Endothelial cell of umbilical vein (primary cell): ENCODE measurements at regions not wholly inside any gene's neighbourhood (a gene's known extent, or its start where the extent isn't known, plus 50 kb on each side); places are given as distances from the start of the nearest gene placed in this dataset.

Experiments
- BruUV-seq: library from RNA; stranded (reverse); fragments of 400-500 nt; replicated peaks from 2 replicates; lab custom pipeline; 2021; lab: Mats Ljungman, UMichigan
- CTCF ChIA-PET: fragments of 300-600, 350-600 bp; sonication (Branson Sonifier 250); formaldehyde crosslinking; loops from one replicate; lab custom pipeline; 2021; ENCODE audit warnings: antibody characterized with exemption, inconsistent platforms; lab: Charles Lee
- POLR2A ChIA-PET: fragments of 300-600, 350-600 bp; sonication (Branson Sonifier 250); formaldehyde crosslinking; loops from one replicate; lab custom pipeline; 2021; ENCODE audit warnings: antibody characterized with exemption, inconsistent platforms; lab: Charles Lee
- DNase-seq: peaks from one replicate; pipeline ENCODE4 v3.0.0-alpha.2; 2011; ENCODE audit warnings: low read depth, low spot score
- FAIRE-seq: peaks from 2 replicates; lab custom pipeline; 2011; peaks lifted over from hg19 to GRCh38; lab: Jason Lieb, UNC
- H2AFZ ChIP-seq: 2 replicates; pipeline ENCODE4 v1.6.0; 2012; ENCODE audit warnings: low read depth, low read length, control low read depth, inconsistent platforms
- H3K27ac ChIP-seq: 2 replicates; pipeline ENCODE4 v1.5.1; 2011; ENCODE audit warnings: low read depth, mild to moderate bottlenecking, control low read depth, low read length, moderate library complexity; ENCODE audit not compliant: insufficient read depth
- H3K27me3 ChIP-seq, 2 experiments: 2 replicates each; pipeline versions ENCODE4 v1.6.0 to v1.6.1; 2011; ENCODE audit warnings: low read length in 2 of 2, mixed read lengths in 1 of 2; ENCODE audit not compliant: control insufficient read depth in 2 of 2, insufficient read depth in 2 of 2
- H3K36me3 ChIP-seq, 2 experiments: 2 replicates in 1 of 2; 3 replicates in 1 of 2; pipeline ENCODE4 v1.5.1; 2011; ENCODE audit warnings: low read length in 2 of 2, mild to moderate bottlenecking in 1 of 2, moderate library complexity in 1 of 2; ENCODE audit not compliant: control insufficient read depth in 2 of 2, insufficient read depth in 2 of 2; ENCODE audit errors: extremely low read depth in 1 of 2
- H3K4me1 ChIP-seq: 3 replicates; pipeline ENCODE4 v1.5.1; 2011; ENCODE audit warnings: mild to moderate bottlenecking, low read length; ENCODE audit not compliant: control insufficient read depth, insufficient read depth; ENCODE audit errors: extremely low read depth
- H3K4me2 ChIP-seq: 2 replicates; pipeline ENCODE4 v1.6.1; 2011; ENCODE audit warnings: low read length, control low read depth, mixed read lengths; ENCODE audit not compliant: insufficient read depth
- H3K4me3 ChIP-seq, 3 experiments: fragments of 200-600 bp in 1 of 3; sonication (generic), shearing (Covaris generic) in 1 of 3; replicated peaks in 1 of 3; 2 replicates each; pipeline ENCODE4 v1.5.1; 2011 to 2016; ENCODE audit warnings: control low read depth in 3 of 3, low read length in 3 of 3, mild to moderate bottlenecking in 2 of 3, inconsistent platforms in 1 of 3, low read depth in 1 of 3, moderate library complexity in 1 of 3; ENCODE audit not compliant: insufficient read depth in 1 of 3
- H3K79me2 ChIP-seq: 2 replicates; pipeline ENCODE4 v1.6.0; 2012; ENCODE audit warnings: low read length, inconsistent platforms; ENCODE audit not compliant: control insufficient read depth, insufficient read depth
- H3K9ac ChIP-seq: replicated peaks from 2 replicates; pipeline ENCODE3; 2011; ENCODE audit warnings: low read length, control low read depth; ENCODE audit not compliant: insufficient read depth; ENCODE audit errors: extremely low read depth
- H3K9me1 ChIP-seq: replicated peaks from 3 replicates; pipeline ENCODE4 v1.6.0; 2011; ENCODE audit warnings: mild to moderate bottlenecking, low read length; ENCODE audit not compliant: control insufficient read depth, insufficient read depth; ENCODE audit errors: extremely low read depth
- H3K9me3 ChIP-seq: replicated peaks from 2 replicates; pipeline ENCODE4 v1.5.1; 2012; ENCODE audit warnings: low read length, inconsistent platforms; ENCODE audit not compliant: control insufficient read depth, insufficient read depth
- H4K20me1 ChIP-seq: replicated peaks from 2 replicates; pipeline ENCODE3; 2011; ENCODE audit warnings: mild to moderate bottlenecking, low read length; ENCODE audit not compliant: control insufficient read depth, insufficient read depth; ENCODE audit errors: extremely low read depth
- EZH2 ChIP-seq: IDR thresholded peaks from 2 replicates; pipeline ENCODE4 v1.6.1; 2012; ENCODE audit warnings: borderline replicate concordance, low read depth, mild to moderate bottlenecking, moderate library complexity, low read length, inconsistent platforms; ENCODE audit not compliant: severe bottlenecking
- FOS ChIP-seq: IDR thresholded peaks from 2 replicates; pipeline ENCODE4 v1.6.1; 2011; ENCODE audit warnings: mild to moderate bottlenecking, low read length, moderate library complexity, borderline replicate concordance; ENCODE audit not compliant: insufficient read depth
- GATA2 ChIP-seq: IDR thresholded peaks from 2 replicates; pipeline ENCODE4 v1.7.0; 2011; ENCODE audit warnings: low read depth, mild to moderate bottlenecking, moderate library complexity, mixed read lengths, low read length; ENCODE audit not compliant: insufficient read length, insufficient read depth
- JUN ChIP-seq: IDR thresholded peaks from 2 replicates; pipeline ENCODE4 v1.6.1; 2011; ENCODE audit warnings: borderline replicate concordance, low read depth; ENCODE audit not compliant: insufficient read length, insufficient read depth
- MYC ChIP-seq: IDR thresholded peaks from one replicate; pipeline ENCODE4 v1.6.1; 2011; ENCODE audit warnings: mild to moderate bottlenecking, low read depth, low read length
- POLR2A ChIP-seq: IDR thresholded peaks from 2 replicates; pipeline ENCODE4 v1.6.1; 2012; ENCODE audit warnings: low read depth, mild to moderate bottlenecking, control low read depth, low read length
- POLR2AphosphoS5 ChIP-seq: IDR thresholded peaks from 2 replicates; pipeline ENCODE4 v1.6.1; 2012; ENCODE audit warnings: low read depth, mild to moderate bottlenecking, control low read depth, low read length, moderate library complexity; ENCODE audit not compliant: insufficient read depth
- dilution Hi-C: fragments of 300-500 bp; cut with MboI; formaldehyde crosslinking; loops from one replicate; pipeline ENCODE4 v1.15.0; 2019; ENCODE audit warnings: low sequenced_read_pairs; ENCODE audit not compliant: extremely low pct_ligation_motif_present
- intact Hi-C: fragments of 100-400 bp; cut with micrococcal nuclease; formaldehyde crosslinking; loops from one replicate; pipeline ENCODE4 v1.10.0; 2022
- TF ChIP-seq, protein P1 (sequence below), 2 donors: IDR thresholded peaks; 1 replicate in 1 of 2; 2 replicates in 1 of 2; pipeline ENCODE4 v1.5.1; 2011; ENCODE audit warnings: low read length in 2 of 2, mild to moderate bottlenecking in 2 of 2, moderate library complexity in 2 of 2, control low read depth in 1 of 2, inconsistent platforms in 1 of 2, low read depth in 1 of 2; ENCODE audit not compliant: insufficient read depth in 1 of 2; ENCODE audit errors: extremely low read depth in 1 of 2
- TF ChIP-seq, protein P2 (sequence below): IDR thresholded peaks from 2 replicates; pipeline ENCODE4 v1.6.1; 2011; ENCODE audit not compliant: insufficient read depth, insufficient read length

DNA sequence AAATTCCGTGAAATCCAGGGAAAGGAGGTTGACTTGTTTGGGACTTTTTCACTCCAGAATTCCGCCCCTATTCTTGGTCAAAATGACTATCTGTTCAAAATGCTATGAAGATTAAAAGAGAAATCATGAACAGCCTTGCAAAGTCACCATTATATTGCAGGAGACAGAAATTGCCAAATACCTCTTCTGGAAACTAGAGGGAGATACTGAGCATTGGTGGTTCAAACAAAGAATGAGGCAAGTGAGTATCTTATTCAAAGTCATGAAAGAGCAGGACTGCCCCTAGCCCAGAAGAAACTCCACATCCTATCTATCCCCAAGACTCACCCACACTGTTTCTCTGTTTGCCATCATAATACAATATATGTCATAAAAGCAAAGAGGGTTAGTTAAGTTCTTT lies 862.3 kb upstream of the POU3F3 start:
- Histone ChIP-seq H3K4me3 (no peak overlapping the region), H3K27me3 (no peaks in the 10 kb centered on the region), H3K79me2 (no peaks in the 10 kb centered on the region), H3K4me2 (no peak overlapping the region), H3K9me1 (no peaks in the 10 kb centered on the region), H3K27ac (no peak overlapping the region), H4K20me1 (no peaks in the 10 kb centered on the region), H3K36me3 (no peaks in the 10 kb centered on the region), H3K9me3 (peaks cover 4% of the 10 kb centered on the region), H3K9ac (no peak overlapping the region), H3K4me1 (no peaks in the 10 kb centered on the region), H2AFZ (no peak overlapping the region)
- POLR2A ChIA-PET, result no interaction called here
- dilution Hi-C loops, result no loop called here
- FAIRE-seq (no peak), DNase-seq (no peak)
- intact Hi-C loops, result no loop called here
- TF ChIP-seq GATA2, result no peak
- TF ChIP-seq, protein P1, sequence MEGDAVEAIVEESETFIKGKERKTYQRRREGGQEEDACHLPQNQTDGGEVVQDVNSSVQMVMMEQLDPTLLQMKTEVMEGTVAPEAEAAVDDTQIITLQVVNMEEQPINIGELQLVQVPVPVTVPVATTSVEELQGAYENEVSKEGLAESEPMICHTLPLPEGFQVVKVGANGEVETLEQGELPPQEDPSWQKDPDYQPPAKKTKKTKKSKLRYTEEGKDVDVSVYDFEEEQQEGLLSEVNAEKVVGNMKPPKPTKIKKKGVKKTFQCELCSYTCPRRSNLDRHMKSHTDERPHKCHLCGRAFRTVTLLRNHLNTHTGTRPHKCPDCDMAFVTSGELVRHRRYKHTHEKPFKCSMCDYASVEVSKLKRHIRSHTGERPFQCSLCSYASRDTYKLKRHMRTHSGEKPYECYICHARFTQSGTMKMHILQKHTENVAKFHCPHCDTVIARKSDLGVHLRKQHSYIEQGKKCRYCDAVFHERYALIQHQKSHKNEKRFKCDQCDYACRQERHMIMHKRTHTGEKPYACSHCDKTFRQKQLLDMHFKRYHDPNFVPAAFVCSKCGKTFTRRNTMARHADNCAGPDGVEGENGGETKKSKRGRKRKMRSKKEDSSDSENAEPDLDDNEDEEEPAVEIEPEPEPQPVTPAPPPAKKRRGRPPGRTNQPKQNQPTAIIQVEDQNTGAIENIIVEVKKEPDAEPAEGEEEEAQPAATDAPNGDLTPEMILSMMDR (IDR thresholded peaks at IDR 0.05; ENCODE audit: extremely low read depth in 1 of 2, insufficient read depth in 1 of 2, low read depth in 1 of 2, low read length in 2 of 2), result no peak
- no peak for TF ChIP-seq JUN
- TF ChIP-seq, protein P2, sequence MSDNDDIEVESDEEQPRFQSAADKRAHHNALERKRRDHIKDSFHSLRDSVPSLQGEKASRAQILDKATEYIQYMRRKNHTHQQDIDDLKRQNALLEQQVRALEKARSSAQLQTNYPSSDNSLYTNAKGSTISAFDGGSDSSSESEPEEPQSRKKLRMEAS, result no peak
- TF ChIP-seq FOS, result no peak
- TF ChIP-seq MYC, result no peak
- no peak for TF ChIP-seq POLR2A
- no peak for TF ChIP-seq EZH2
- TF ChIP-seq POLR2AphosphoS5, result no peak
- BruUV-seq, result no TSS peak
- CTCF ChIA-PET, result no interaction called here
